ENCODE measurements at regions not wholly inside any gene's neighbourhood (a gene's known extent, or its start where the extent isn't known, plus 50 kb on each side); places are given as distances from the start of the nearest gene placed in this dataset.

DNA sequence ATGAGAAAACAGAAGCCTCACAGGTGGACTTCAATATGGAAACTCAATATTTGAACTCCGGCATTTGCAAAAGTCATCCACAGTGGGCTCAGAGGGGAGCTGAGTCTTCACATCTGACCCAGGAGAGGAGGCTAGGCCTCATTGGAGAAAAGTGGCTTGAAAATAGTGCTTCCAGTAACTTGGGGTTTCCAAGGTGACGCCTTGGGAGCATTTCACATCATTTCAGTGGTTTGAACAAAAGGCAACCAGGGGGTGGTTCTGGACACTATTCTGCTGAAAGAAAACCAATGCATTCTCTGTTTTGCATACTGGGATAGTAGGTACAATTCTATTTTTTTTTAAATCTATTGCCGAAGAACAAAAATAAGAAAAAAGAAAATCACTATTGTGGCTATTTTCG, 599.2 kb upstream of the POM121L12 start:
- no peaks in the 10 kb centered on the region for H3K4me1 Mint-ChIP-seq (ENCODE audit: low read depth, unreplicated experiment)
- H3K27ac Mint-ChIP-seq (ENCODE audit: unreplicated experiment) = no peak overlapping the region
- Histone ChIP-seq H3K36me3 (ENCODE audit: insufficient read depth, low read length) (no peaks in the 10 kb centered on the region), H4K20me1 (ENCODE audit: insufficient read depth, low read length) (no peaks in the 10 kb centered on the region), H3K79me2 (ENCODE audit: insufficient read depth, low read length) (no peaks in the 10 kb centered on the region), H3K4me2 (ENCODE audit: low read length) (no peak overlapping the region), H3K9me3 (ENCODE audit: insufficient read depth, low read depth, low read length) (peaks cover 3% of the 10 kb centered on the region), H3K9ac (ENCODE audit: low read length) (no peak overlapping the region), H3K4me1 (ENCODE audit: insufficient read depth, low read length) (no peaks in the 10 kb centered on the region), H2AFZ (ENCODE audit: low read depth, low read length) (no peak overlapping the region), H3K27ac (ENCODE audit: low read depth, low read length) (no peak overlapping the region), H3K27me3 (ENCODE audit: insufficient read depth, low read length) (no peaks in the 10 kb centered on the region), H3K4me3 (ENCODE audit: insufficient read depth, low read depth, low read length) (no peak overlapping the region)
- H3K4me3 Mint-ChIP-seq (ENCODE audit: unreplicated experiment) = no peak overlapping the region
- no peak for TF ChIP-seq EZH2 (IDR thresholded peaks at IDR 0.05; ENCODE audit: insufficient read depth, low read length)
- TF ChIP-seq CTCF (IDR thresholded peaks at IDR 0.05; ENCODE audit: insufficient read depth, low read depth, low read length) = no peak
- no peak for FAIRE-seq
- no peak for DNase-seq (ENCODE audit: low read depth)
- H3K36me3 Mint-ChIP-seq (ENCODE audit: low read depth, unreplicated experiment) = no peaks in the 10 kb centered on the region
- no peaks in the 10 kb centered on the region for H3K27me3 Mint-ChIP-seq (ENCODE audit: low read depth, unreplicated experiment)
- H3K9me3 Mint-ChIP-seq (ENCODE audit: unreplicated experiment) = peaks cover 7% of the 10 kb centered on the region

DNA sequence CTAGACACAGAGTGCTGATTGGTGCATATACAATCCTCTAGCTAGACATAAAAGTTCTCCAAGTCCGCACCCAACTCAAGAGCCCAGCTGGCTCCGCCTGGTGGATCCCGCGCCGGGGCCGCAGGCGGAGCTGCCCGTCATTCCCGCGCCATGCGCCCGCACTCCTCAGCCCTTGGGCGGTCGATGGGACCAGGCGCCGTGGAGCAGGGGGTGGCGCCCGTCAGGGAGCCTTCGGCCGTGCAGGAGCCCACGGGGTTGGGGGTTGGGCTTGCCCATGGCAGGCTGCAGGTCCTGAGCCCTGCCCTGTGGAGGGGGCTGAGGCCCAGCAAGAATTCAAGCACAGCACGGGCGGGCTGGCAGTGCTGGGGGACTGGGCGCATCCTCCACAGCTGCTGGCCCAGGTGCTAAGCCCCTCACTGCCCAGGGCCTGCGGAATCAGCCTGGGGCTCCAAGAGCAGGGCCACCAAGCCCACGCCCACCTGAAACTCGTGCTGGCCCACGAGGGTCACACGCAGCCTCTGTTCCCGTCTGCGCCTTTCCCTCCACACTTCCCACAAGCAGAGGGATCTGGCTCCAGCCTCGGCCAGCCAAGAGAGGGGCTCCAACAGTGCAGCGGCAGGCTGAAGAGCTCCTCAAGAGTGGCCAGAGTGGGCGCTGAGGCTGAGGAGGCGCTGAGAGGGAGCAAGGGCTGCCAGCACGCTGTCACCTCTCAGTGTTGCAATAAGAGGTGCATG, 604.2 kb upstream of the POM121L12 start:
- no peaks in the 10 kb centered on the region for H3K4me1 ChIP-seq (ENCODE audit: insufficient read depth, low read length)
- no peak for TF ChIP-seq CTCF (IDR thresholded peaks at IDR 0.05; ENCODE audit: insufficient read depth, low read depth, low read length)
- TF ChIP-seq EZH2 (IDR thresholded peaks at IDR 0.05; ENCODE audit: insufficient read depth, low read length) = no peak
- H3K9ac ChIP-seq (ENCODE audit: low read length) = no peak overlapping the region
- peaks cover 8% of the 10 kb centered on the region for H3K9me3 Mint-ChIP-seq (ENCODE audit: unreplicated experiment)
- H3K27ac ChIP-seq (ENCODE audit: low read depth, low read length) = no peak overlapping the region
- H3K27ac Mint-ChIP-seq (ENCODE audit: unreplicated experiment) = no peak overlapping the region
- no peaks in the 10 kb centered on the region for H4K20me1 ChIP-seq (ENCODE audit: insufficient read depth, low read length)
- no peak overlapping the region for H3K4me2 ChIP-seq (ENCODE audit: low read length)
- FAIRE-seq (no peak), DNase-seq (ENCODE audit: low read depth) (no peak)
- H3K79me2 ChIP-seq (ENCODE audit: insufficient read depth, low read length) = no peaks in the 10 kb centered on the region
- no peaks in the 10 kb centered on the region for H3K9me3 ChIP-seq (ENCODE audit: insufficient read depth, low read depth, low read length)
- H3K4me1 Mint-ChIP-seq (ENCODE audit: low read depth, unreplicated experiment) = no peaks in the 10 kb centered on the region
- H2AFZ ChIP-seq (ENCODE audit: low read depth, low read length) = no peak overlapping the region
- H3K27me3 Mint-ChIP-seq (ENCODE audit: low read depth, unreplicated experiment) = no peaks in the 10 kb centered on the region
- no peaks in the 10 kb centered on the region for H3K36me3 ChIP-seq (ENCODE audit: insufficient read depth, low read length)
- H3K36me3 Mint-ChIP-seq (ENCODE audit: low read depth, unreplicated experiment) = no peaks in the 10 kb centered on the region
- no peaks in the 10 kb centered on the region for H3K27me3 ChIP-seq (ENCODE audit: insufficient read depth, low read length)
- H3K4me3 ChIP-seq (ENCODE audit: insufficient read depth, low read depth, low read length) = no peak overlapping the region
- H3K4me3 Mint-ChIP-seq (ENCODE audit: unreplicated experiment) = no peak overlapping the region

DNA sequence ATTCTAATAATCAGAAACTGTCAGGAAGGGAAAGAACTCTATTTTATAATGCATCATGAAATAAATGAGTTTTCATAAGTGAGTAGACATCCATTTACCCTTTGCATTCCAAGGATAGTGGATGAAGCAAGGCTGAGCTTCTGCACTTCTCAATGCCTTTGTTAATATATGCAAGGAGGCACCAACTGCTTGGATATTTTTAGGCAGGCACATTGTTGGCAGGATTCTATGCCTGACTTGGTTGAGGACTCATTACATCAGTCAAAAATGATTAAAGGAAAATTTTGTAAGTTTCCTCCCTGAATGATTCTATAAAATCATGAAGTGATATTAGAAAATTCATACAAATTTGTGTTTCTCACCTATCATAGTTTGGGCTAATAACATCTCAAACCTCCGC, 612.2 kb upstream of the POM121L12 start:
- H3K4me1 Mint-ChIP-seq (ENCODE audit: low read depth, unreplicated experiment) = no peaks in the 10 kb centered on the region

More for the DNA sequence above, 612.2 kb upstream of the POM121L12 start:
- no peak overlapping the region for H3K9ac ChIP-seq (ENCODE audit: low read length)
- H3K36me3 ChIP-seq (ENCODE audit: insufficient read depth, low read length) = no peaks in the 10 kb centered on the region
- H3K9me3 ChIP-seq (ENCODE audit: insufficient read depth, low read depth, low read length) = no peaks in the 10 kb centered on the region
- Mint-ChIP-seq H3K4me3 (ENCODE audit: unreplicated experiment) (no peak overlapping the region), H3K9me3 (ENCODE audit: unreplicated experiment) (no peaks in the 10 kb centered on the region), H3K36me3 (ENCODE audit: low read depth, unreplicated experiment) (no peaks in the 10 kb centered on the region), H3K27me3 (ENCODE audit: low read depth, unreplicated experiment) (no peaks in the 10 kb centered on the region), H3K27ac (ENCODE audit: unreplicated experiment) (no peak overlapping the region)
- no peaks in the 10 kb centered on the region for H3K79me2 ChIP-seq (ENCODE audit: insufficient read depth, low read length)
- TF ChIP-seq CTCF (IDR thresholded peaks at IDR 0.05; ENCODE audit: insufficient read depth, low read depth, low read length) (no peak), EZH2 (IDR thresholded peaks at IDR 0.05; ENCODE audit: insufficient read depth, low read length) (no peak)
- no peaks in the 10 kb centered on the region for H3K4me1 ChIP-seq (ENCODE audit: insufficient read depth, low read length)
- no peaks in the 10 kb centered on the region for H4K20me1 ChIP-seq (ENCODE audit: insufficient read depth, low read length)
- no peak overlapping the region for H3K27ac ChIP-seq (ENCODE audit: low read depth, low read length)
- FAIRE-seq = no peak
- H3K27me3 ChIP-seq (ENCODE audit: insufficient read depth, low read length) = no peaks in the 10 kb centered on the region
- DNase-seq (ENCODE audit: low read depth) = no peak
- no peak overlapping the region for H2AFZ ChIP-seq (ENCODE audit: low read depth, low read length)
- no peak overlapping the region for H3K4me2 ChIP-seq (ENCODE audit: low read length)
- no peak overlapping the region for H3K4me3 ChIP-seq (ENCODE audit: insufficient read depth, low read depth, low read length)

Data from astrocyte (in vitro differentiated cells and primary cell).